Uterus (tissue), 2 donors: ENCODE measurements at regions not wholly inside any gene's neighbourhood (a gene's known extent, or its start where the extent isn't known, plus 50 kb on each side); places are given as distances from the start of the nearest gene placed in this dataset.

ENCODE experiments used
- CTCF ChIP-seq, 4 experiments: fragments of 200-600 bp in 2 of 4; fragments of 450-650 bp in 2 of 4; sonication (generic) in 2 of 4; IDR thresholded peaks; one replicate each; pipeline ENCODE4 v1.5.1; 2016 to 2019; ENCODE audit warnings: antibody characterized with exemption in 4 of 4, mild to moderate bottlenecking in 2 of 4, moderate library complexity in 1 of 4
- POLR2A ChIP-seq, 2 donors: fragments of 450-650 bp; IDR thresholded peaks; one replicate each; pipeline ENCODE4 v1.6.1; 2016; ENCODE audit warnings: antibody characterized with exemption in 2 of 2, mild to moderate bottlenecking in 1 of 2, moderate library complexity in 1 of 2

GRCh38 chr2:126822921-126823320 lies 75.8 kb upstream of the TEX51 start:
- TF ChIP-seq CTCF (IDR thresholded peaks at IDR 0.05): no peak
- no peak for TF ChIP-seq POLR2A (IDR thresholded peaks at IDR 0.05)
